ENCODE measurements at regions not wholly inside any gene's neighbourhood (a gene's known extent, or its start where the extent isn't known, plus 50 kb on each side); places are given as distances from the start of the nearest gene placed in this dataset.
"Not testable (repeated sequence)": the region's sequence is repeated elsewhere in the genome, so short reads cannot be mapped to it uniquely, and the experiment has no call there.

DNA sequence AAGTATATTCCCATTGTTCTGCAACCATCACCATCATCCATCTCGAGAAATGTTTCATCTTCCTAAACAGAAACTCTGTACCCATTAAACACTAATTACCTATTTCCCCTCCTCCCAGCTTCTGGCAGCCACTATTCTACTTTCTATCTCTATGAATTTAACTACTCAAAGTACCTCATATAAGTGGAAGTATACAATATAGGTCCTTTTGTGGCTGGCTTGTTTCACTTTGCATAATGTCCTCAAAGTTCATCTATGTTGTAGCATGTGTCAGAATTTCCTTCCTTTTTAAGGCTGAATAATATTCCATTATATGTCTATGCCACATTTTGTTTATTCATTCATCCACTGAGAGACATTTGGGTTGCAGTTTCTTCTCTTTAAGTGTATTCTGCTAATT lies 159.4 kb downstream of the KCNRG start:
- Histone ChIP-seq H3K27ac (ENCODE audit: low read depth, low read length) (no peak overlapping the region), H4K20me1 (ENCODE audit: insufficient read depth, low read length) (no peaks in the 10 kb centered on the region), H3K4me3 (ENCODE audit: insufficient read depth, low read length) (no peak overlapping the region), H3K79me2 (ENCODE audit: insufficient read depth, low read length) (no peaks in the 10 kb centered on the region), H2AFZ (ENCODE audit: low read length) (no peak overlapping the region), H3K9me3 (ENCODE audit: low read depth, low read length) (no peaks in the 10 kb centered on the region), H3K4me1 (ENCODE audit: insufficient read depth, low read length) (peaks cover 3% of the 10 kb centered on the region), H3K4me2 (ENCODE audit: insufficient read depth, low read length) (no peak overlapping the region), H3K27me3 (ENCODE audit: insufficient read depth, low read length) (no peaks in the 10 kb centered on the region), H3K36me3 (ENCODE audit: insufficient read depth, low read length) (no peaks in the 10 kb centered on the region)
- TF ChIP-seq, protein P1, sequence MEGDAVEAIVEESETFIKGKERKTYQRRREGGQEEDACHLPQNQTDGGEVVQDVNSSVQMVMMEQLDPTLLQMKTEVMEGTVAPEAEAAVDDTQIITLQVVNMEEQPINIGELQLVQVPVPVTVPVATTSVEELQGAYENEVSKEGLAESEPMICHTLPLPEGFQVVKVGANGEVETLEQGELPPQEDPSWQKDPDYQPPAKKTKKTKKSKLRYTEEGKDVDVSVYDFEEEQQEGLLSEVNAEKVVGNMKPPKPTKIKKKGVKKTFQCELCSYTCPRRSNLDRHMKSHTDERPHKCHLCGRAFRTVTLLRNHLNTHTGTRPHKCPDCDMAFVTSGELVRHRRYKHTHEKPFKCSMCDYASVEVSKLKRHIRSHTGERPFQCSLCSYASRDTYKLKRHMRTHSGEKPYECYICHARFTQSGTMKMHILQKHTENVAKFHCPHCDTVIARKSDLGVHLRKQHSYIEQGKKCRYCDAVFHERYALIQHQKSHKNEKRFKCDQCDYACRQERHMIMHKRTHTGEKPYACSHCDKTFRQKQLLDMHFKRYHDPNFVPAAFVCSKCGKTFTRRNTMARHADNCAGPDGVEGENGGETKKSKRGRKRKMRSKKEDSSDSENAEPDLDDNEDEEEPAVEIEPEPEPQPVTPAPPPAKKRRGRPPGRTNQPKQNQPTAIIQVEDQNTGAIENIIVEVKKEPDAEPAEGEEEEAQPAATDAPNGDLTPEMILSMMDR (IDR thresholded peaks at IDR 0.05; ENCODE audit: extremely low read depth, low read depth, low read length): no peak
- no peak for DNase-seq (ENCODE audit: insufficient read length, low spot score, missing footprints)

- Histone ChIP-seq H3K36me3 (ENCODE audit: insufficient read depth, low read length) (no peaks in the 10 kb centered on the region), H3K27me3 (ENCODE audit: insufficient read depth, low read length) (no peaks in the 10 kb centered on the region), H3K4me3 (ENCODE audit: insufficient read depth, low read length) (no peak overlapping the region), H3K79me2 (ENCODE audit: insufficient read depth, low read length) (no peaks in the 10 kb centered on the region), H3K27ac (ENCODE audit: low read depth, low read length) (no peak overlapping the region), H4K20me1 (ENCODE audit: insufficient read depth, low read length) (no peaks in the 10 kb centered on the region), H3K4me2 (ENCODE audit: insufficient read depth, low read length) (no peak overlapping the region), H3K9me3 (ENCODE audit: low read depth, low read length) (no peaks in the 10 kb centered on the region), H2AFZ (ENCODE audit: low read length) (no peak overlapping the region), H3K4me1 (ENCODE audit: insufficient read depth, low read length) (no peaks in the 10 kb centered on the region)
- TF ChIP-seq, protein P1 (IDR thresholded peaks at IDR 0.05; ENCODE audit: extremely low read depth, low read depth, low read length): no peak
- DNase-seq (ENCODE audit: insufficient read length, low spot score, missing footprints): no peak
Measured at GRCh38 chr13:50179977-50180376, 164.7 kb downstream of the KCNRG start.

GRCh38 chr13:50185769-50186763 lies 170.8 kb downstream of the KCNRG start:
- not testable (repeated sequence) for H3K79me2 ChIP-seq (ENCODE audit: insufficient read depth, low read length); H2AFZ ChIP-seq (ENCODE audit: low read length); H3K4me2 ChIP-seq (ENCODE audit: insufficient read depth, low read length); H3K9me3 ChIP-seq (ENCODE audit: low read depth, low read length); H3K27ac ChIP-seq (ENCODE audit: low read depth, low read length); H3K4me1 ChIP-seq (ENCODE audit: insufficient read depth, low read length); H3K4me3 ChIP-seq (ENCODE audit: insufficient read depth, low read length); H3K27me3 ChIP-seq (ENCODE audit: insufficient read depth, low read length); H4K20me1 ChIP-seq (ENCODE audit: insufficient read depth, low read length); H3K36me3 ChIP-seq (ENCODE audit: insufficient read depth, low read length); DNase-seq (ENCODE audit: insufficient read length, low spot score, missing footprints)

GRCh38 chr13:50187352-50188029 lies 172.2 kb downstream of the KCNRG start:
- TF ChIP-seq, protein P1 (IDR thresholded peaks at IDR 0.05; ENCODE audit: extremely low read depth, low read depth, low read length): no peak
- Histone ChIP-seq H3K36me3 (ENCODE audit: insufficient read depth, low read length) (no peaks in the 10 kb centered on the region), H3K27me3 (ENCODE audit: insufficient read depth, low read length) (no peaks in the 10 kb centered on the region), H3K4me3 (ENCODE audit: insufficient read depth, low read length) (no peak overlapping the region), H3K9me3 (ENCODE audit: low read depth, low read length) (no peaks in the 10 kb centered on the region), H4K20me1 (ENCODE audit: insufficient read depth, low read length) (no peaks in the 10 kb centered on the region), H3K4me1 (ENCODE audit: insufficient read depth, low read length) (peaks cover 4% of the 10 kb centered on the region), H2AFZ (ENCODE audit: low read length) (no peak overlapping the region), H3K4me2 (ENCODE audit: insufficient read depth, low read length) (no peak overlapping the region), H3K27ac (ENCODE audit: low read depth, low read length) (no peak overlapping the region), H3K79me2 (ENCODE audit: insufficient read depth, low read length) (no peaks in the 10 kb centered on the region)
- no peak for DNase-seq (ENCODE audit: insufficient read length, low spot score, missing footprints)

Data from osteoblast (primary cell).